ENCODE measurements at regions not wholly inside any gene's neighbourhood (a gene's known extent, or its start where the extent isn't known, plus 50 kb on each side); places are given as distances from the start of the nearest gene placed in this dataset.

- H3K4me3 ChIP-seq (ENCODE audit: low read depth in 1 of 3, low read length in 3 of 3): no peak overlapping the region
- whole genome bisulfite sequencing: 57% methylated on average over 1 of the region's 1 CpG
- no peaks in the 10 kb centered on the region for H3K36me3 ChIP-seq (ENCODE audit: control insufficient read depth in 4 of 4, insufficient read depth in 3 of 4, low read depth in 1 of 4, low read length in 3 of 4)
- H3K4me1 ChIP-seq (ENCODE audit: control insufficient read depth in 4 of 4, insufficient read depth in 4 of 4, low read length in 3 of 4): peaks cover 0 to 14% (median 10%) of the 10 kb centered on the region in 4 donors
- H3K9me3 ChIP-seq (ENCODE audit: control insufficient read depth in 4 of 4, low read length in 3 of 4): no peaks in the 10 kb centered on the region
- DNase-seq (ENCODE audit: low spot score): no peak
- TF ChIP-seq EGR1 (IDR thresholded peaks at IDR 0.05; ENCODE audit: low read depth in 2 of 2) (no peak), HNF4G (IDR thresholded peaks at IDR 0.05) (no peak), JUND (IDR thresholded peaks at IDR 0.05) (no peak), FOXA1 (IDR thresholded peaks at IDR 0.05) (no peak), RXRA (IDR thresholded peaks at IDR 0.05) (no peak), ZBTB33 (IDR thresholded peaks at IDR 0.05) (no peak), NR2F2 (IDR thresholded peaks at IDR 0.05) (no peak), YY1 (IDR thresholded peaks at IDR 0.05) (no peak), FOXA2 (IDR thresholded peaks at IDR 0.05) (no peak), RAD21 (IDR thresholded peaks at IDR 0.05) (no peak), REST (IDR thresholded peaks at IDR 0.05) (no peak), HNF4A (conservative IDR thresholded peaks at IDR 0.05) (no peak)
- TF ChIP-seq, protein P1, sequence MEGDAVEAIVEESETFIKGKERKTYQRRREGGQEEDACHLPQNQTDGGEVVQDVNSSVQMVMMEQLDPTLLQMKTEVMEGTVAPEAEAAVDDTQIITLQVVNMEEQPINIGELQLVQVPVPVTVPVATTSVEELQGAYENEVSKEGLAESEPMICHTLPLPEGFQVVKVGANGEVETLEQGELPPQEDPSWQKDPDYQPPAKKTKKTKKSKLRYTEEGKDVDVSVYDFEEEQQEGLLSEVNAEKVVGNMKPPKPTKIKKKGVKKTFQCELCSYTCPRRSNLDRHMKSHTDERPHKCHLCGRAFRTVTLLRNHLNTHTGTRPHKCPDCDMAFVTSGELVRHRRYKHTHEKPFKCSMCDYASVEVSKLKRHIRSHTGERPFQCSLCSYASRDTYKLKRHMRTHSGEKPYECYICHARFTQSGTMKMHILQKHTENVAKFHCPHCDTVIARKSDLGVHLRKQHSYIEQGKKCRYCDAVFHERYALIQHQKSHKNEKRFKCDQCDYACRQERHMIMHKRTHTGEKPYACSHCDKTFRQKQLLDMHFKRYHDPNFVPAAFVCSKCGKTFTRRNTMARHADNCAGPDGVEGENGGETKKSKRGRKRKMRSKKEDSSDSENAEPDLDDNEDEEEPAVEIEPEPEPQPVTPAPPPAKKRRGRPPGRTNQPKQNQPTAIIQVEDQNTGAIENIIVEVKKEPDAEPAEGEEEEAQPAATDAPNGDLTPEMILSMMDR (IDR thresholded peaks at IDR 0.05; ENCODE audit: low read depth, low read length, missing input control): no peak
- no peak overlapping the region for H3K9ac ChIP-seq (ENCODE audit: low read depth in 1 of 2, low read length in 2 of 2)
- no peak overlapping the region for H3K27ac ChIP-seq (ENCODE audit: low read depth in 1 of 2, low read length in 2 of 2)
- peaks cover 0 to 14% (median 6%) of the 10 kb centered on the region in 4 donors for H3K27me3 ChIP-seq (ENCODE audit: control insufficient read depth in 4 of 4, insufficient read depth in 4 of 4, low read length in 3 of 4)
These were observed 113.2 kb upstream of the BEND6 start for GRCh38 chr6:56841751-56842150.

DNA sequence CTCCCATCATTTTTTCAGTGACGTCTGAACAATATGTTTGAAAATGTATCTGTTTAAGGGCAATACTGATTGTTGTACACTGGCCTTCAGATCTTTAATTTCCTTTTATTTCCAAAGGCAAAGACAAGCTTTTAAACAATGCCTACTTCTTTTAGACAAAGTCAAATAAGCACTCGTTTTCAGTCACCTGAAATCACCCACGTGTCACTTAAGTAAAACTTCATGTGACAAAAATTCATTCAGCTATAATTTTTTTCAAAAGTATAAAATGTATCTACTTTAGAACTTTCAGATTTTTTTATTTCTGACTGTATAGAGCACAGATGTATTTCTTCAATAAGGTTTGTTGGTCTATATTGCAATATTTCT is 113.5 kb upstream of the BEND6 start:
- WGBS: 40% methylated on average over 3 of the region's 3 CpGs
- Histone ChIP-seq H3K9me3 (ENCODE audit: control insufficient read depth in 4 of 4, low read length in 3 of 4) (no peaks in the 10 kb centered on the region), H3K27ac (ENCODE audit: low read depth in 1 of 2, low read length in 2 of 2) (no peak overlapping the region), H3K4me3 (ENCODE audit: low read depth in 1 of 3, low read length in 3 of 3) (no peak overlapping the region), H3K27me3 (ENCODE audit: control insufficient read depth in 4 of 4, insufficient read depth in 4 of 4, low read length in 3 of 4) (peaks cover 0 to 14% (median 6%) of the 10 kb centered on the region in 4 donors), H3K4me1 (ENCODE audit: control insufficient read depth in 4 of 4, insufficient read depth in 4 of 4, low read length in 3 of 4) (peaks cover 0 to 14% (median 10%) of the 10 kb centered on the region in 4 donors), H3K9ac (ENCODE audit: low read depth in 1 of 2, low read length in 2 of 2) (no peak overlapping the region), H3K36me3 (ENCODE audit: control insufficient read depth in 4 of 4, insufficient read depth in 3 of 4, low read depth in 1 of 4, low read length in 3 of 4) (no peaks in the 10 kb centered on the region)
- no peak for DNase-seq (ENCODE audit: low spot score)
- TF ChIP-seq, protein P1 (IDR thresholded peaks at IDR 0.05; ENCODE audit: low read depth, low read length, missing input control): no peak
- TF ChIP-seq REST (IDR thresholded peaks at IDR 0.05): no peak
- TF ChIP-seq RAD21 (IDR thresholded peaks at IDR 0.05): no peak
- TF ChIP-seq JUND (IDR thresholded peaks at IDR 0.05): no peak
- TF ChIP-seq, protein P2, sequence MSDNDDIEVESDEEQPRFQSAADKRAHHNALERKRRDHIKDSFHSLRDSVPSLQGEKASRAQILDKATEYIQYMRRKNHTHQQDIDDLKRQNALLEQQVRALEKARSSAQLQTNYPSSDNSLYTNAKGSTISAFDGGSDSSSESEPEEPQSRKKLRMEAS (IDR thresholded peaks at IDR 0.05): no peak
- no peak for TF ChIP-seq SP1 (IDR thresholded peaks at IDR 0.05)
- no peak for TF ChIP-seq TAF1 (conservative IDR thresholded peaks at IDR 0.05)
- no peak for TF ChIP-seq FOXA1 (IDR thresholded peaks at IDR 0.05)
- TF ChIP-seq HNF4G (IDR thresholded peaks at IDR 0.05): no peak
- TF ChIP-seq YY1 (IDR thresholded peaks at IDR 0.05): no peak
- no peak for TF ChIP-seq ZBTB33 (IDR thresholded peaks at IDR 0.05)
- TF ChIP-seq NR2F2 (IDR thresholded peaks at IDR 0.05): no peak
